Neural cell (in vitro differentiated cells): ENCODE measurements at regions not wholly inside any gene's neighbourhood (a gene's known extent, or its start where the extent isn't known, plus 50 kb on each side); places are given as distances from the start of the nearest gene placed in this dataset.

ENCODE experiments used
- CTCF ChIP-seq: fragments of 450-650 bp; IDR thresholded peaks from 2 replicates; pipeline ENCODE4 v1.5.1; 2014; ENCODE audit warnings: antibody characterized with exemption, mild to moderate bottlenecking, moderate library complexity; ENCODE audit not compliant: poor library complexity, severe bottlenecking
- EP300 ChIP-seq: fragments of 450-650 bp; conservative IDR thresholded peaks from 2 replicates; pipeline ENCODE4 v1.6.1; 2014; ENCODE audit warnings: antibody characterized with exemption, mild to moderate bottlenecking, moderate library complexity; ENCODE audit not compliant: poor library complexity, severe bottlenecking
- EZH2 ChIP-seq: fragments of 200-600, 300-800 bp; shearing (Covaris generic), sonication (generic); IDR thresholded peaks from 2 replicates; pipeline ENCODE4 v1.6.1; 2014; ENCODE audit warnings: antibody characterized with exemption, low read length, borderline replicate concordance, mild to moderate bottlenecking; ENCODE audit not compliant: insufficient read depth, poor library complexity, severe bottlenecking
- POLR2AphosphoS5 ChIP-seq: IDR thresholded peaks from 2 replicates; pipeline ENCODE4 v1.6.1; 2012
- RAD21 ChIP-seq: fragments of 450-650 bp; conservative IDR thresholded peaks from 2 replicates; pipeline ENCODE4 v1.6.1; 2014; ENCODE audit warnings: antibody characterized with exemption, mild to moderate bottlenecking, moderate library complexity
- REST ChIP-seq: IDR thresholded peaks from 2 replicates; pipeline ENCODE4 v1.6.1; 2012; ENCODE audit warnings: borderline replicate concordance
- SMC3 ChIP-seq: fragments of 450-650 bp; conservative IDR thresholded peaks from 2 replicates; pipeline ENCODE4 v1.6.1; 2014; ENCODE audit warnings: antibody characterized with exemption, mild to moderate bottlenecking, moderate library complexity; ENCODE audit not compliant: poor library complexity
- TAF1 ChIP-seq: IDR thresholded peaks from 2 replicates; pipeline ENCODE4 v1.6.1; 2012; ENCODE audit warnings: low read depth

- TF ChIP-seq REST (no peak), CTCF (no peak), EP300 (no peak), EZH2 (no peak), POLR2AphosphoS5 (no peak), RAD21 (no peak), TAF1 (no peak), SMC3 (no peak)
Observed at GRCh38 chr3:117626577-117626976, 917.0 kb downstream of the TUSC7 start.
